IPS-15b (cell line): ENCODE measurements at regions not wholly inside any gene's neighbourhood (a gene's known extent, or its start where the extent isn't known, plus 50 kb on each side); places are given as distances from the start of the nearest gene placed in this dataset.
"Not testable (repeated sequence)": the region's sequence is repeated elsewhere in the genome, so short reads cannot be mapped to it uniquely, and the experiment has no call there.

Source experiments
- H3K27me3 ChIP-seq: one replicate; pipeline ENCODE4 v1.6.1; 2013; ENCODE audit warnings: low read length; ENCODE audit not compliant: control insufficient read depth, insufficient read depth
- H3K36me3 ChIP-seq: one replicate; pipeline ENCODE4 v1.6.1; 2013; ENCODE audit warnings: low read length; ENCODE audit not compliant: control insufficient read depth, insufficient read depth
- H3K4me1 ChIP-seq: one replicate; pipeline ENCODE4 v1.6.1; 2013; ENCODE audit warnings: mild to moderate bottlenecking, low read length; ENCODE audit not compliant: control insufficient read depth, insufficient read depth
- H3K4me3 ChIP-seq: one replicate; pipeline ENCODE4 v1.5.1; 2013; ENCODE audit warnings: low read depth, low read length
- H3K9ac ChIP-seq: one replicate; pipeline ENCODE4 v1.6.1; 2013; ENCODE audit warnings: low read depth, mild to moderate bottlenecking, low read length
- H3K9me3 ChIP-seq: one replicate; pipeline ENCODE4 v1.6.1; 2013; ENCODE audit warnings: mild to moderate bottlenecking, low read length; ENCODE audit not compliant: control insufficient read depth, insufficient read depth

- Histone ChIP-seq H3K4me1 (peaks cover 8% of the 10 kb centered on the region), H3K4me3 (no peak overlapping the region), H3K9me3 (peaks cover 21% of the 10 kb centered on the region), H3K36me3 (no peaks in the 10 kb centered on the region), H3K9ac (no peak overlapping the region), H3K27me3 (no peaks in the 10 kb centered on the region)
Observed at GRCh38 chr5:34550247-34550646, 105.9 kb upstream of the RAI14 start.

- Histone ChIP-seq H3K27me3 (no peaks in the 10 kb centered on the region), H3K4me1 (peaks cover 8% of the 10 kb centered on the region), H3K36me3 (no peaks in the 10 kb centered on the region), H3K9me3 (peaks cover 16% of the 10 kb centered on the region), H3K4me3 (no peak overlapping the region), H3K9ac (no peak overlapping the region)
Observed at GRCh38 chr5:34550964-34551363, 105.2 kb upstream of the RAI14 start.

- Histone ChIP-seq H3K4me1 (peaks cover 8% of the 10 kb centered on the region), H3K36me3 (no peaks in the 10 kb centered on the region), H3K9ac (no peak overlapping the region), H3K27me3 (no peaks in the 10 kb centered on the region), H3K9me3 (peaks cover 8% of the 10 kb centered on the region), H3K4me3 (no peak overlapping the region)
Observed at GRCh38 chr5:34551911-34552433, 104.2 kb upstream of the RAI14 start.

- no peak overlapping the region for H3K4me3 ChIP-seq
- peaks cover 3% of the 10 kb centered on the region for H3K9me3 ChIP-seq
- peaks cover 8% of the 10 kb centered on the region for H3K4me1 ChIP-seq
- H3K27me3 ChIP-seq, result no peaks in the 10 kb centered on the region
- H3K9ac ChIP-seq, result no peak overlapping the region
- no peaks in the 10 kb centered on the region for H3K36me3 ChIP-seq
Observed at GRCh38 chr5:34552686-34553085, 103.4 kb upstream of the RAI14 start.

GRCh38 chr5:34553581-34553980 lies 102.5 kb upstream of the RAI14 start:
- H3K36me3 ChIP-seq, result no peaks in the 10 kb centered on the region
- peaks cover 4% of the 10 kb centered on the region for H3K4me1 ChIP-seq
- no peak overlapping the region for H3K4me3 ChIP-seq
- H3K9ac ChIP-seq, result no peak overlapping the region
- H3K9me3 ChIP-seq, result no peaks in the 10 kb centered on the region
- H3K27me3 ChIP-seq, result no peaks in the 10 kb centered on the region

- Histone ChIP-seq H3K4me1 (no peaks in the 10 kb centered on the region), H3K9me3 (no peaks in the 10 kb centered on the region), H3K9ac (no peak overlapping the region), H3K27me3 (no peaks in the 10 kb centered on the region), H3K4me3 (no peak overlapping the region), H3K36me3 (no peaks in the 10 kb centered on the region)
Observed at GRCh38 chr5:34554641-34555040, 101.5 kb upstream of the RAI14 start.

GRCh38 chr5:34555699-34556508 lies 100.2 kb upstream of the RAI14 start:
- no peaks in the 10 kb centered on the region for H3K4me1 ChIP-seq
- H3K9ac ChIP-seq, result no peak overlapping the region
- H3K4me3 ChIP-seq, result no peak overlapping the region
- no peaks in the 10 kb centered on the region for H3K36me3 ChIP-seq
- H3K9me3 ChIP-seq, result no peaks in the 10 kb centered on the region
- H3K27me3 ChIP-seq, result no peaks in the 10 kb centered on the region

- Histone ChIP-seq H3K4me1 (no peaks in the 10 kb centered on the region), H3K9ac (no peak overlapping the region), H3K36me3 (no peaks in the 10 kb centered on the region), H3K27me3 (no peaks in the 10 kb centered on the region), H3K9me3 (no peaks in the 10 kb centered on the region), H3K4me3 (no peak overlapping the region)
Observed at GRCh38 chr5:34556509-34556782, 99.7 kb upstream of the RAI14 start.

GRCh38 chr5:34561581-34561980 lies 94.5 kb upstream of the RAI14 start:
- H3K36me3 ChIP-seq, H3K4me3 ChIP-seq: not testable (repeated sequence)

GRCh38 chr5:34562791-34563190 lies 93.3 kb upstream of the RAI14 start:
- Histone ChIP-seq H3K9me3 (no peaks in the 10 kb centered on the region), H3K4me3 (no peak overlapping the region), H3K4me1 (peaks cover 13% of the 10 kb centered on the region), H3K36me3 (no peaks in the 10 kb centered on the region), H3K27me3 (no peaks in the 10 kb centered on the region), H3K9ac (no peak overlapping the region)

More at GRCh38 chr5:34561581-34561980, 94.5 kb upstream of the RAI14 start:
- H3K9ac ChIP-seq, H3K27me3 ChIP-seq, H3K9me3 ChIP-seq: not testable (repeated sequence)
- peaks cover 13% of the 10 kb centered on the region for H3K4me1 ChIP-seq

- Histone ChIP-seq H3K9me3 (no peaks in the 10 kb centered on the region), H3K36me3 (no peaks in the 10 kb centered on the region), H3K4me3 (no peak overlapping the region), H3K9ac (no peak overlapping the region), H3K27me3 (no peaks in the 10 kb centered on the region), H3K4me1 (peaks cover 13% of the 10 kb centered on the region)
Observed at GRCh38 chr5:34563269-34563668, 92.9 kb upstream of the RAI14 start.

- Histone ChIP-seq H3K4me1 (peaks cover 13% of the 10 kb centered on the region), H3K9ac (no peak overlapping the region), H3K36me3 (no peaks in the 10 kb centered on the region), H3K27me3 (no peaks in the 10 kb centered on the region), H3K4me3 (no peak overlapping the region), H3K9me3 (no peaks in the 10 kb centered on the region)
Observed at GRCh38 chr5:34563931-34564709, 92.0 kb upstream of the RAI14 start.
